Hepatocyte (in vitro differentiated cells): ENCODE measurements at regions not wholly inside any gene's neighbourhood (a gene's known extent, or its start where the extent isn't known, plus 50 kb on each side); places are given as distances from the start of the nearest gene placed in this dataset.

ENCODE experiments used
- DNase-seq: peaks from one replicate; pipeline ENCODE4 v3.0.0-alpha.2; 2016; ENCODE audit warnings: low spot score
- H2AFZ ChIP-seq: fragments of 200-600 bp; sonication (generic); 2 replicates; pipeline ENCODE4 v1.6.0; 2016; ENCODE audit warnings: antibody characterized with exemption, mild to moderate bottlenecking
- H3K27ac ChIP-seq: fragments of 200-600 bp; sonication (generic); 2 replicates; pipeline ENCODE4 v1.5.1; 2016; ENCODE audit warnings: mild to moderate bottlenecking
- H3K27me3 ChIP-seq: fragments of 200-600 bp; sonication (generic); 2 replicates; pipeline ENCODE4 v1.6.1; 2016
- H3K36me3 ChIP-seq: fragments of 200-600 bp; sonication (generic); replicated peaks from 2 replicates; pipeline ENCODE4 v1.5.1; 2016; ENCODE audit warnings: low read depth; ENCODE audit not compliant: insufficient read depth
- H3K4me1 ChIP-seq: fragments of 200-600 bp; sonication (generic); 2 replicates; pipeline ENCODE4 v1.5.1; 2016; ENCODE audit warnings: mild to moderate bottlenecking, moderate library complexity; ENCODE audit not compliant: insufficient read depth
- H3K4me2 ChIP-seq: fragments of 200-600 bp; sonication (generic); 2 replicates; pipeline ENCODE4 v1.6.0; 2016
- H3K4me3 ChIP-seq: fragments of 200-600 bp; sonication (generic); 2 replicates; pipeline ENCODE4 v1.5.1; 2016; ENCODE audit warnings: mild to moderate bottlenecking
- H3K79me2 ChIP-seq: fragments of 200-600 bp; sonication (generic); 2 replicates; pipeline ENCODE4 v1.6.0; 2017; ENCODE audit warnings: mild to moderate bottlenecking
- H3K9me2 ChIP-seq: fragments of 200-600 bp; sonication (generic); replicated peaks from 2 replicates; pipeline ENCODE4 v1.6.0; 2017; ENCODE audit warnings: mild to moderate bottlenecking; ENCODE audit not compliant: insufficient read depth
- H3K9me3 ChIP-seq: fragments of 200-600 bp; sonication (generic); 2 replicates; pipeline ENCODE4 v1.5.1; 2016; ENCODE audit warnings: low read depth, mild to moderate bottlenecking
- H4K20me1 ChIP-seq: fragments of 200-600 bp; sonication (generic); 2 replicates; pipeline ENCODE4 v1.6.0; 2016; ENCODE audit warnings: mild to moderate bottlenecking; ENCODE audit not compliant: insufficient read depth, poor library complexity, severe bottlenecking
- EZH2 ChIP-seq: fragments of 200-600 bp; sonication (generic); IDR thresholded peaks from 2 replicates; pipeline ENCODE4 v1.6.1; 2016; ENCODE audit warnings: antibody characterized with exemption, mild to moderate bottlenecking, borderline replicate concordance
- EZH2phosphoT487 ChIP-seq: fragments of 200-600 bp; sonication (generic); IDR thresholded peaks from one replicate; pipeline ENCODE4 v1.6.1; 2018; ENCODE audit warnings: antibody characterized with exemption, mild to moderate bottlenecking, low read depth, moderate library complexity; ENCODE audit not compliant: unreplicated experiment, severe bottlenecking
- WGBS: methylation state at CpG from one replicate; pipeline ENCODE4 v1.1.6; 2016; ENCODE audit warnings: low lambda C conversion rate; ENCODE audit errors: missing lambda C conversion rate; 5-methylcytosine and 5-hydroxymethylcytosine counted together
- TF ChIP-seq, protein P1 (sequence below): fragments of 200-600 bp; sonication (generic); IDR thresholded peaks from 2 replicates; pipeline ENCODE4 v1.5.1; 2016; ENCODE audit warnings: antibody characterized with exemption, mild to moderate bottlenecking; ENCODE audit not compliant: poor library complexity

DNA sequence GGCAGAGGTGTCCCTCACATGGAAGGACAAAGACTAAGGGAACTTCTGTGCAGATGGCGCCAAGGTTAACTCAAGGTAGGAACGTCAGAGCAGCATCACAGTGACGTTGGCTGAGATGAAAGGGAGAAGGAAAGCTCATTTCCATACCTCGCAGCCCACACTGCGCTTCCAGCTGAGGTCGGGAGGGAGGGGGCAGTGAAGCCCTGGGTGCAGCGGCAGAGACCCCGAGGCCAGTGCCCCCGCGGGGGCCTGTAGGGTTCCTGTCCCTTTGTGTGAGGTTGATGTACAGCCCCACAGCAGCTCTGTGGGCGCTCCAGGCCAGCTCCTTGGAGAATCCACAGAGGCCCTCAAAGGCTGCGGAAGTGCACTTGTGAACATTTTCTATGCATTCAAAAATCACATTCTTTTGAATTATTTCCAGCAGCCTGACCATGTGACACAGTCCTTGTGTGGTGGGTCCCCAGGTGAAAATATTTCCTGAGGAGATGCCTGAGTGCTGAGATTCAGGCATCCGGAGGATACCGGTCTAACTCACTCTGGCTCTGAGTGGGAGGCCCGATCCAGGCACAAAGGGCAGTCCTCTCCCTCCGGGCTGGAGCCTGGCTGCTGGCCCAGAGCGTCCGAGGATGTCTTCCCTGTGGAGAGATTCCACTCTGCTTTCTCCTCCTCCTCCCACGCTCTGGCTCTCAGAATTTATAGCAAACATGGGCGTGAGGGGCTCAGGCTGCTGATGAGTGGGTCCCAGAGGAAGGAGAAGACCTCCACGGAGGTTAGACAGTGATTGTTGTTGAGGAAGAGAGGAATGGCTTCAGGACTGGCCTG, 150.7 kb downstream of the ICE1 start:
- no peaks in the 10 kb centered on the region for H4K20me1 ChIP-seq
- H3K79me2 ChIP-seq: no peaks in the 10 kb centered on the region
- TF ChIP-seq EZH2phosphoT487 (no peak), EZH2 (no peak)
- TF ChIP-seq, protein P1, sequence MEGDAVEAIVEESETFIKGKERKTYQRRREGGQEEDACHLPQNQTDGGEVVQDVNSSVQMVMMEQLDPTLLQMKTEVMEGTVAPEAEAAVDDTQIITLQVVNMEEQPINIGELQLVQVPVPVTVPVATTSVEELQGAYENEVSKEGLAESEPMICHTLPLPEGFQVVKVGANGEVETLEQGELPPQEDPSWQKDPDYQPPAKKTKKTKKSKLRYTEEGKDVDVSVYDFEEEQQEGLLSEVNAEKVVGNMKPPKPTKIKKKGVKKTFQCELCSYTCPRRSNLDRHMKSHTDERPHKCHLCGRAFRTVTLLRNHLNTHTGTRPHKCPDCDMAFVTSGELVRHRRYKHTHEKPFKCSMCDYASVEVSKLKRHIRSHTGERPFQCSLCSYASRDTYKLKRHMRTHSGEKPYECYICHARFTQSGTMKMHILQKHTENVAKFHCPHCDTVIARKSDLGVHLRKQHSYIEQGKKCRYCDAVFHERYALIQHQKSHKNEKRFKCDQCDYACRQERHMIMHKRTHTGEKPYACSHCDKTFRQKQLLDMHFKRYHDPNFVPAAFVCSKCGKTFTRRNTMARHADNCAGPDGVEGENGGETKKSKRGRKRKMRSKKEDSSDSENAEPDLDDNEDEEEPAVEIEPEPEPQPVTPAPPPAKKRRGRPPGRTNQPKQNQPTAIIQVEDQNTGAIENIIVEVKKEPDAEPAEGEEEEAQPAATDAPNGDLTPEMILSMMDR: no peak
- no peaks in the 10 kb centered on the region for H3K27me3 ChIP-seq
- no peak for DNase-seq
- 84% methylated on average over 21 of the region's 21 CpGs for WGBS
- H3K9me3 ChIP-seq: no peaks in the 10 kb centered on the region
- no peak overlapping the region for H2AFZ ChIP-seq
- H3K27ac ChIP-seq: no peak overlapping the region
- no peaks in the 10 kb centered on the region for H3K4me1 ChIP-seq
- H3K4me2 ChIP-seq: no peak overlapping the region
- H3K9me2 ChIP-seq: no peaks in the 10 kb centered on the region
- H3K36me3 ChIP-seq: no peaks in the 10 kb centered on the region
- no peak overlapping the region for H3K4me3 ChIP-seq

DNA sequence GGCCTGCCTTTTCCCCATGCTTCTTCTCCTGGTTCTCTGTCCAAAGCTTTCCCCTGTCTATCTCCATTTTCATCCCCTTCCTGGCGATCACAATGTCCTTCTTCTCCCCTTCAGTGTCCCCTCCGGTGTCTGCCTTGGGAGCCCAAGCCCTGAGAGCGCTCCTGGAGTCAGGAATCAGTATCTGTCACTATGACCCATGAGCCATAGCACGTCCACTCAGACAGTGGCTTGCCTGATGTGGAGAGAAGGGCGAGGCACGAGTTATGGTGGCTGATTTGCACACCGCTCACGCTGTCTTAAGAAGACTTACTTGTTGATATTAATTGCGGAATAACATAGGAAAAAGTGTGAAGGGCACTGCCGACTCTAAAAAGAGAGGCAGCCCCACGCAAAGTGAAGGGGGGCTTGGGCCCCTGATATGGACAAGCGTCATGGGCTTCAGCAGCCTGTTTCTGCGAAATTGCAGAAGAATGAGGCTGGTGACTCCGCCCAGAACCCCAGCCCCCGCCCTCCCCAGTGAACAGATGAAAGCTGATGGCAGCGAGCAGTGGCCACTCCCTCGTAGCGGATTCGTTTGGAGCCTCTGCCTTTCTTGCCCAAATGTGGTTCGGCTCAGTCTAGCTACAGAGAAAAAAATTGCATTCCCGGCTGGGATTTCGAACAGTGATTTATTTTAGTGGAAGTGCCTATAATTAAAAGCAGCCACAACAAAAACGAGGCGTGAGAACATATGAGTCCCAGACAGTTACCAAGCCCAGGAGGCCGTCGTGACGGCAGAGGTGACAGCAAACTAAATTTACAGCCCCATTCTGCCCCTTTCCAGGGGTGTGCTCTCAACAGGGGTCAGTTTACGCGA, 149.8 kb downstream of the ICE1 start:
- no peaks in the 10 kb centered on the region for H4K20me1 ChIP-seq
- no peak overlapping the region for H3K27ac ChIP-seq
- no peak overlapping the region for H3K4me3 ChIP-seq
- no peak overlapping the region for H2AFZ ChIP-seq
- no peak for DNase-seq
- no peaks in the 10 kb centered on the region for H3K36me3 ChIP-seq
- no peaks in the 10 kb centered on the region for H3K4me1 ChIP-seq
- H3K9me2 ChIP-seq: no peaks in the 10 kb centered on the region
- TF ChIP-seq EZH2phosphoT487 (no peak), EZH2 (no peak)
- TF ChIP-seq, protein P1: no peak
- 70% methylated on average over 29 of the region's 29 CpGs for WGBS
- no peaks in the 10 kb centered on the region for H3K9me3 ChIP-seq
- no peak overlapping the region for H3K4me2 ChIP-seq
- H3K79me2 ChIP-seq: no peaks in the 10 kb centered on the region
- no peaks in the 10 kb centered on the region for H3K27me3 ChIP-seq

DNA sequence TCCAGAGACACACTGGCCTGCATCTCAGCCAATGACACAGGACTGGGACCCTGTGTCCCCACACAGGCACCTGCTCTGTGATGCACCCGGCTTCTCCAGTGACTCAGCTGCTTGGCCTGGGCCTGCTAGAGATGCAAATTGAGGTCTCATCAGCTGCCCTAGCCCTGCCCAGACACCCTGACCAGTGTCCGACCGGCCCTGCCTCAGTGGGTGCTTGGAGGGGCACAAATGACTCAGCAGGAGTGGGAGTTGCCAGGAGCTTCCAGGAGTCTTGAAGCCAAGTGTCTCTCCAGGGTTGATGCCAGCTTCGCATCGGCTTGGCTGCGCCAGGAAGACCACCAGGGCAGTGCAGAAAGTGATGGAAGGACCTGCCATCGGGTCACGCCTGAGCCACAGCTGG, 148.2 kb downstream of the ICE1 start:
- Histone ChIP-seq H4K20me1 (no peaks in the 10 kb centered on the region), H3K9me2 (no peaks in the 10 kb centered on the region), H3K36me3 (no peaks in the 10 kb centered on the region), H3K4me3 (no peak overlapping the region), H3K9me3 (no peaks in the 10 kb centered on the region), H3K27me3 (no peaks in the 10 kb centered on the region), H3K27ac (no peak overlapping the region), H3K4me2 (no peak overlapping the region), H3K79me2 (no peaks in the 10 kb centered on the region), H2AFZ (no peak overlapping the region), H3K4me1 (no peaks in the 10 kb centered on the region)
- 95% methylated on average over 8 of the region's 8 CpGs for WGBS
- TF ChIP-seq, protein P1: no peak
- TF ChIP-seq EZH2: no peak
- TF ChIP-seq EZH2phosphoT487: no peak
- no peak for DNase-seq
